ENCODE measurements at regions not wholly inside any gene's neighbourhood (a gene's known extent, or its start where the extent isn't known, plus 50 kb on each side); places are given as distances from the start of the nearest gene placed in this dataset.

GRCh38 chr1:42033629-42034028 lies 114.9 kb upstream of the HIVEP3 start:
- no peak for DNase-seq

DNA sequence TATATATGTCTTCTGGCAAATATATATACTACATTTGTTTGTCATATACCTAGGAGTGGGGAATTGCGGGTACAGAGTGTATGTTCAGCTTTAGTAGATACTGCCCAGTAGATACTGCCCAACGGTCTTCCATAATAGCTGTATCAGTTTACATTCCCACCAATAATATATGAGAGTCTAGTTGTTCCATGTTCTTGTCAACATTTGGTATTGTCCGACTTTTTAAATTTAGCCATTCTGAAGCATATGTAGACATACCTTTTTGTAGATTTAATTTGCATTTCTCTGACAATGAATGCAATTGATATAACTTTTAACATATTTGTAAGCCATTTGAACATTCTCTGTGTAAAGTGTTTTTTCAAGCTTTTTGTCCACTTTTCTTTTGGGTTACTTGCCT lies 99.0 kb upstream of the HIVEP3 start:
- DNase-seq: no peak

- no peak for DNase-seq
Measured at GRCh38 chr1:42017259-42017658, 98.5 kb upstream of the HIVEP3 start.

DNA sequence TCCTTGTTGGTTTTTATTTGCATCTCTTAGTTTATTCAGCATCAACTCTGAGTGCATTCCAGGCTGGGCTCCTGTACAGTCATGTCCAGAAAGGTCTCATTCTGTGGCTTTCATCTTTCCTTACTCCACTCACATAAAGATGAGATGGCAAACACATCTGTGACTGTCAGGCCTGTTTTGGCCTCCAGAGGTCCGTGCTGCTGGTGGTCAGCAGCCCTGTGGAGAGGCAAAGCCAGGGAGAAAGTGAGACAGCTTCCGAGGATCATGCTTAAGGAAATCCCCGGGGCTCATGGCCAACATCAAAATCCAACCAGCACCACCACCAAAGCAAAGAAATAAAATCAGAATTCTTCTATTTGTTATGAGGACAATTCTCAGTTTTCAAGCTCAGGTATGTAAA lies 96.1 kb upstream of the HIVEP3 start:
- DNase-seq: no peak

DNA sequence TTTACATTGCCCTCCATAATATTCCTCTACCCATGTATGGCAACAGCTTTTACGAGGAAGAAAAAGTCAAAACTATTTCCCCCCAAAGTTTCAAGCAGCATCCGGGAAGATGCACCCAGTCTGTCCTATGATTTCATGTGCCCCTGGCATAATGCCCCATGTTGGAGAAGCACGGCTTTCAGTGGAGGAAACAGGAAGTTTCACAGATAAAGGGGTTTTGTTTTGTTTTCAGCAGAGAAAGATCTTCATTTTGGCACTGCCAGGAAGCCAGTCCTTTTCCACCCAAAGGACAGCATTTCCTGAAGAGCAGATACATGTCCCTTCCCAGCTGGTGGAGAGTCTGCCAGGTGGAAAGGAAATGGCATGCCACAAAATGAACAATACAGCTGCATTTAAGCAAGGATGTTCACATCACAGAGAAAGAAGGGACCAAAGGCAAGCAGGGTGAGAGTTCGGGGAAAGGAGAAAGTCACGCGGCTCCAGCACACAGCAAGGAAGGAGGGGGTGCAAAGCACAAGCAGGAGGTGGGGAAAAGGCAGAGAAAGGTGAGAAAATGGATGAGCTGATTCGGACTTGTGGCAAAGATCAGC lies 95.3 kb upstream of the HIVEP3 start:
- no peak for DNase-seq

DNA sequence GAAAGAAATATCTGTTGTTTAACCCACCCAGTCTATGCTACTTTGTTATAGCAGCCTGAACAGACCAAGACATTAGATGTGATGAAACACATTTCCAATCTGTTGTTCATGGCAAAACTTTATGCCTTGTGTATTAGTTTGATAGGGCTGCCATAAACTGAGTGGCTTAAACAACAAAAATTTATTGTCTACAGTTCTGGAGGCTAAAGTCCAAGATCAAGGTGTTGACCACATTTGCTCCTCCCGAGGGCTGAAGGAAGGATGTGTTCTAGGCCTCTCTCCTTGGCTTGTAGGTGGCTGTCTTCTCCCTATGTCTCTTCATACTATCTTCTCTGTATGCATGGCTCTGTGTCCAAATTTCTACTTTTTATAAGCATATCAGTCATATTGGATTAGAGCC lies 94.1 kb upstream of the HIVEP3 start:
- DNase-seq: no peak

- DNase-seq: no peak
Measured at GRCh38 chr1:42010381-42010780, 91.7 kb upstream of the HIVEP3 start.

DNA sequence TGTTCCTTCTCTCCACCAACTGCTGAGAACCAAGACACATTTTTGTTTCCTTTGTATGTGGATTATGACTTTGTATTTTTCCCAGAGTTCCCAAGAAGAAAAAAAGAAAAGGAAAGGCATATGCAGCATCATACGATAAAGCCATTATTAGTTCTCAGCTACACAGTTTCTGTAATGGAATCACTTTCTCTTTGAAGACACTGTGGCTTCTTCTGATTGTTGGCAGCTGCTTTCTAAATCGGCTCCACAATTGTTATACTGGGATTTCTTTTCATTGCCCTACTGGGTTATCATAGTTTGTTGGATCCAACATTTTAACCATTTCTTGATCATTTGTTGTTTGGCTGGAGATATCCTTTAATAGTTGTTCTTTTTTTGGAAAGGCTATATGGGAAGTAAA lies 89.5 kb upstream of the HIVEP3 start:
- no peak for DNase-seq

- DNase-seq: no peak
Measured at GRCh38 chr1:42006836-42007235, 88.1 kb upstream of the HIVEP3 start.

- no peak for DNase-seq
Measured at GRCh38 chr1:42006093-42006492, 87.4 kb upstream of the HIVEP3 start.

GRCh38 chr1:42005530-42005929 lies 86.8 kb upstream of the HIVEP3 start:
- no peak for DNase-seq

DNA sequence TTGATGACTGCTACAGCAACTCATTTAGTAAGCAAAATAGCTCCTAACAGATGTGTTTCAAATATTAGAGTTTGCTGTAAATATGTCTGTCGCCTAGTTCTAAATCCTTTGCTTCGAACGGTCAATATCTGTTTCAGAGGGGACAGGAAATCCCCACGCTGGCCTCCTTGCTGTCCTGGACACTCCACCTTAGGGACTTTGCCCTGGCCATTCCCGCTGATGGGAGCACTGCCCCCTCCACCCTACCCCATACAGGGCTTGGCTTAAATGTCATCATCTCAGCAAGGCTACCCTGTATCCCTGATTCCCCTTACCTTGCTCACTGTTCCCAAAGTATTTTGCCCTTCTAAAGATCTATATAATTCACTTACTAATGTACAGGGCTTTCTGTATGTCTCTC lies 86.1 kb upstream of the HIVEP3 start:
- DNase-seq: no peak

DNA sequence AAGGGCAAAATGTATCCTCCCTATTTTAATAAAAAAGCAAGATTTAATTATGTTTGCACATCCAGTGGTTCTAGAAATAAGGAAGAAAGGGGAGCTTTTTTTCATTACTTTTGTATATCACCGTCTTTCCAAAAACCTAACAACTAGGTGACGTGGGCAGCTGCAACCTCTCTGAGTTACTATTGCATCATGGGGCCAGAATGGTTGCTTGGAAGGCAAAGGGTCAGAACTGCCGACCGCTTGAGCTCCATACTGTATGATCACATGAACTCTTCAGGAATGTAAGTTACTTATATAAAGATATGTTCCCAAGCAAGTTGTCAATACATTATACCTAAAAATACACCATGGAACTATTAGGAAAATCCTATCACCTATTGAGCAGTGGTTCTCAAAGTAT lies 85.6 kb upstream of the HIVEP3 start:
- no peak for DNase-seq

DNA sequence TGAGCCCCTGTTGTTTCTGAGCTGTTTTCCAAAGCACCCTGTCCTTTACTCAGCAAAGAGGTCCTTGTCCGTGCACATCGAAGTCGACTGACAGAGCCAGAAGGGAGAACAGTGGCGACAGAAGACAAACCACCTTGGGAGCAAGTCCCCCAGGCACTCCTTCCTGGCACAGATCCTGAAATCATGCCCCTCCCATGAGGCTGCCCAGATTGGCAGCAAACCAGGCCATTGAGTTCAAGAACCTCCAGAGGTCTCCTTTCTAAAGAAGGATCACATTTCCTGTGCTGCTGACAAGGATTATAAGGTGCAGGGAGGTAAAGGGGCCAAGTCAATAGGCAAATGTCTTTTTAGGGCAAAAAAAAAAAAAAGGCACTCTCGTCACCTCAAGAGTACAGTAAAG lies 84.7 kb upstream of the HIVEP3 start:
- no peak for DNase-seq

- no peak for DNase-seq
Measured at GRCh38 chr1:42002220-42002619, 83.5 kb upstream of the HIVEP3 start.

- no peak for DNase-seq
Measured at GRCh38 chr1:42000766-42001165, 82.0 kb upstream of the HIVEP3 start.

DNA sequence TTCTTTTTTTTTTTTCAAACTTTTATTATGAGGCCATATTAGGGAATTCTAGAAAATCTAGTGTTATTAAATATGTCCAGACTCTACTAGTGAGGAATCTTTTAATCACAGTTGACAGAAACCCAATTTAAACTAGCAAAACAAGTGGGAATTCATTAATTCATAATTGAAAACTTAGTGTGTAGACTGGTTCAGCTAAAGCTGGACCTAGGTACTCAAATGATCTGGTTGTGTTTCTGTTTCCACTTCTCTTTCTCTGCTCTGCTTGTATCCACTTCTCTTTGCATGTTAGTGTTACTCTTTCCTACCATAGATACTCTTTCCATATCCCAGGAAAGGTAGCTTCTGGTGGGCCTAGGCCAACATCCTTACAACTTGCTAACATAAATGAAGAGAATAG lies 81.2 kb upstream of the HIVEP3 start:
- DNase-seq: no peak

DNA sequence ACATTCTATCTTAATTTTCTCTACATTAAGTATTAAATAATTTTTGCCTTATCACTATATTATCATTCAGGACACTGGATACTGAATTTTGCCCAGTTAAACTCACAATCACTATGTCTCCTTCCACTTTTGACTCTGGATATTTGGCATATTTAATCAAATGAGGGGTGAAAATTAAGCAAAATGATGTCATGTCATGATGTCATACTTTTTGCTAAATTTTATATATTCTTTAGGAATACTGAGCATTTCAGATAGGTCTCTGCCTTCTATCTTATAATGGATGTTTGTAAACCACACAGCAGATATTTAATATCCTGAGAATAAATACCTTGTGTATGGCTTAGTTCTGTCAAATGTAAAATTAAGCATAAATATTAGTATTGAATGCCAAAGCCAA lies 79.5 kb upstream of the HIVEP3 start:
- DNase-seq: no peak

- no peak for DNase-seq
Measured at GRCh38 chr1:41997153-41997552, 78.4 kb upstream of the HIVEP3 start.

DNA sequence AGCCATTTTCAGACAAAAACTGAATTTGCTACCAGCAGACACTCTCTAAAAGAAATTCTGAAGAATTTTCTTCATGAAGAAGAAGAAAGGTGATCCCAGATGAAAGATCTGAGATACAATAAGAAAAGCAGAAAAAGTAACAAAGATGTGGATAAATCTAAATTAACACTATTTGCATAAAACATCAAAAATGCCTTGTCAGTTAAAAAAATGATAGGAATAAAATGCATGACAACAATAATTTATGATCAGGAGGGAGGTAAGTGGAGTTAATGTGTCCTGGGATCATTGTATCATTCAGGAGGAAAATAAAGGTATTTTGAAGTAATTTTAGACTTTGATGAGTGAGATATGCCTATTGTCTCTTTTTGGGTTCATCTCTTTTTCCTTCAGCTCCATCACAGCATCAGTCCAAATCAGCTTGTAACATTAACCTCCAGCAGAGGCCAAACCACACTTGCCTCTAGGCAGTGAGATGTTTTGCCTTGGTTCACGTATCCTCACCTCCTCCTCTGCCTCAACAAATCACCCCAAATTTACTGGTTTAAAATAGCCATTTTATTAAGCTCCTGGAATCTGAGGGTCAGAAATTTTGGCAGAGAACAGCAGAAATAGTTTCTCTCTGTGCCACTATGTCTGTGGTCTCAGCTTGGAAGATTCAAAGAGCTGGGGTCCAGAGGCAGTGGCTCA lies 76.9 kb upstream of the HIVEP3 start:
- DNase-seq: no peak

DNA sequence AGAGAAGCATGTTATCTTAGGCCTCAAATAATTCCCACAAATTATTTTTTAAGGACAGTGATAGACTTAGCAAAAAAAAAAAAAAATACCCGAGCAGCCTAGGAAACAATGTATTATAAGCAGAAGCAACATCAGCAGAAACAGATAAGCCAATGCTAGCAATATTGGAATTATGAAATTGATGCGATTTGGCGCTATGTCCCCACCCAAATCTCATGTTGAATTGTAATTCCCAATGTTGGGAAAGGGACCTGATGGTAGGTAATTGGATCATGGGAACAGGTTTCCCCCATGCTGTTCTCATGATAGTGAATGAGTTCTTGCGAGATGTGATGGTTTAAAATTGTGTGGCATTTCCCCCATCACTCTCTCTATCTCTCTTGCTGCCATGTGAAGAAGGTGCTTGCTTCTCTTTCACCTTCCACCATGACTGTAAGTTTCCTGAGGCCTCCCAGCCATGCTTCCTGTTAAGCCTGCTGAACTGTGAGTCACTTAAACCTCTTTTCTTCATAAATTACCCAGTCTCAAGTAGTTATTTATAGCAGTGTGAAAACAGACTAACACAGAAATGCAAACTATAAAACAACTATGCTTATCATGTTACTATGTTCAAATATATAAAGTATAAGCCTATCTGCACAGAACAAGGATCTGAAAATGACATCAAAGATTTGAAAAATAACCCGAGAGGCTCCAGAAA lies 75.6 kb upstream of the HIVEP3 start:
- DNase-seq: no peak

DNA sequence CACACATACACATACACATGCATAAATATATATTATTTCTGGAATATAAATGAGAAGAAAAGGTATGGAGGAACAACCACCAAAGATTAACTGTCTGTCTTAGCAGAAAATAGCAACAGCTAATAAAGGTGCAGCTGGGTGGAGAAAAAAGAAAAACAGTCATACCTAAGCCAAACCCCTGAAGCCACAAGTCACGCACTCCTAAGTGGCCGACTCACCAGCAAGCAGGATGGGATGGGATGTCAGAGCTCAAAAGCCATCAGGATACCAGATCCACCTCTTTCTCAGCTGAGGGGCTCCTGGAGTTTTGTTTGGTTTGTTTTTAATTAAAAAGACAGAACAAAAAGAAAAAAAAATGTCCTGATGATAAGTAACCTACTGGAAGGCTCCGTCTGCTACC lies 64.7 kb upstream of the HIVEP3 start:
- DNase-seq: no peak

DNA sequence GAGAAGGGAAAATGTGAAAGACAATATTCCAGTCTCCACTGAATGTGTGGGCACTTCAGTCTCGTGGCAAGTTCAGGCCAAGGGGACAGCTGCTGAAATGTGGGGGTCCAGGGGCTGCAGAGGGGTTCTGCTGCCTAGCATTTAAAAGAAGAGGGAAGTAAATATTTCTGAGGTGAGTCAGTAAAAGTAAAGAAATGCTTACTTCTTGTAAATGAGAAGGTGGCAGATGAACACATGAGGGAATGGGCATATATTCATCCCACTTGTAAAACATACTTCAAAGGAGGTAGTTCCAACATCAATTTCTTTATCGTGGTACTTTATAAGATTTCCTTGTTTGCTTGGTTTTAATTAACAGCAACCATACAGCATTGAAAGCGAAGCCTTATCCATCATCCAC lies 63.1 kb upstream of the HIVEP3 start:
- no peak for DNase-seq

DNA sequence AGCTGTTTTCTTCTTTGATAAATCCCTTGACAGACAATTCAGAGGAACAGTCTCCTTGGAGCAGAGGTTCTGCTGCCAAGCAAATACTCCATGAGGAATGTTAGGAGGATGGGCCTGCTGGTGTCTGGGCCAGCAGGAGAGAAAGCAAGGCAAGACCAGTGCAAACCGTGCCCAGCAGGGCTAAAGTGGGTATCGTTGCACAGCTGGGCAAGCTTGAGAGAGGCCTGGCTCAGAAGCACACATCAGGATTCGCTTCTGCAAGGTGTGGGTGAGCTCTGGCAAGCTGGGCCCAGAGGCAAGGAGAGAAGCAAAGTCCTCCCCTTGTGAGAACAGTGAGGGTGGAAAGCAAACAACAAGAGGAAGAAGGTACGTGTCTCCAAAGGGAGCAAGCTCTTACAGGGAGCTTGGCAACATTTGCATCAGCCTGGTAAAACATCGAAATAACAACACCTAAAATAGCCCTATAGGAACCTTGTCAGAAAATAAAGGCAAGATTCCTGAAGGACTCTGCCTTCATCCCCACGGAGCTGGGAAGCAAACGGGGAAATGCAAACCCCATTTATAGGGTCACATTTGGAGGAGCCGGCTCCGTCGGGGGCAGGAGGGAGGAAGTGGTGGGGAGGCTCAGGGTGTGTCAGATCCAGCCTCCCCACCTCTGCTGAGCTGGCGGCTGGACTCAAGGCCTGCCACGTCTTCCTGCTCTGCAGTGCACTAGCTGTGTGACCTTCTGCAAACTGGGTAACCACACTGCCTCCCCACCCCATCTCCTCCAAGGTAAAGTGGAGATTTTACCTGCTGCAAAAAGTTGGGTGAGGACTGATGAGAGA lies 62.3 kb upstream of the HIVEP3 start:
- no peak for DNase-seq

Measured in central memory CD4-positive, alpha-beta T cell (primary cell).